ENCODE measurements at regions not wholly inside any gene's neighbourhood (a gene's known extent, or its start where the extent isn't known, plus 50 kb on each side); places are given as distances from the start of the nearest gene placed in this dataset.

DNA sequence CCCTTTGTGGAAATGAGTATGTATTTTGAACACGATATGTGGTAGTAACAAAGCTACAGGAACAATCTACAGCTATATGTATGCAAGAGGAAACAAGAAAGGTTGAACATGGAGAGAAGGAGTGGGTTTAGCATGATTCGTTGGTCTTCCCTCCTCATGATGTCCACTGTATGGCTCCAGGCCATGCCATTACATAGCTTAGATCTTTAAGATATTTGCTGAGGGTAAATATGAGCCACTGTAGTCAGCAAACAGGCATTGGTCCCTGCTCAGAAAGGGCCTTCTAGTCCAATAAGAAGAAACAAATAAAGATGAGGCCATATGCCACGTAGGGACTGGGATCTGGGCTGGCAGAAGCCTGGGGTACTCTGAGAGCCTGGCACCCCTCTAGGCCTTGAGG, 543.2 kb upstream of the SGCD start:
- DNase-seq (ENCODE audit: low read depth): no peak
- H3K4me3 ChIP-seq (ENCODE audit: low read depth, low read length): no peak overlapping the region
- TF ChIP-seq, protein P1, sequence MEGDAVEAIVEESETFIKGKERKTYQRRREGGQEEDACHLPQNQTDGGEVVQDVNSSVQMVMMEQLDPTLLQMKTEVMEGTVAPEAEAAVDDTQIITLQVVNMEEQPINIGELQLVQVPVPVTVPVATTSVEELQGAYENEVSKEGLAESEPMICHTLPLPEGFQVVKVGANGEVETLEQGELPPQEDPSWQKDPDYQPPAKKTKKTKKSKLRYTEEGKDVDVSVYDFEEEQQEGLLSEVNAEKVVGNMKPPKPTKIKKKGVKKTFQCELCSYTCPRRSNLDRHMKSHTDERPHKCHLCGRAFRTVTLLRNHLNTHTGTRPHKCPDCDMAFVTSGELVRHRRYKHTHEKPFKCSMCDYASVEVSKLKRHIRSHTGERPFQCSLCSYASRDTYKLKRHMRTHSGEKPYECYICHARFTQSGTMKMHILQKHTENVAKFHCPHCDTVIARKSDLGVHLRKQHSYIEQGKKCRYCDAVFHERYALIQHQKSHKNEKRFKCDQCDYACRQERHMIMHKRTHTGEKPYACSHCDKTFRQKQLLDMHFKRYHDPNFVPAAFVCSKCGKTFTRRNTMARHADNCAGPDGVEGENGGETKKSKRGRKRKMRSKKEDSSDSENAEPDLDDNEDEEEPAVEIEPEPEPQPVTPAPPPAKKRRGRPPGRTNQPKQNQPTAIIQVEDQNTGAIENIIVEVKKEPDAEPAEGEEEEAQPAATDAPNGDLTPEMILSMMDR (IDR thresholded peaks at IDR 0.05; ENCODE audit: insufficient read depth, low read depth, low read length, missing control alignments): no peak

DNA sequence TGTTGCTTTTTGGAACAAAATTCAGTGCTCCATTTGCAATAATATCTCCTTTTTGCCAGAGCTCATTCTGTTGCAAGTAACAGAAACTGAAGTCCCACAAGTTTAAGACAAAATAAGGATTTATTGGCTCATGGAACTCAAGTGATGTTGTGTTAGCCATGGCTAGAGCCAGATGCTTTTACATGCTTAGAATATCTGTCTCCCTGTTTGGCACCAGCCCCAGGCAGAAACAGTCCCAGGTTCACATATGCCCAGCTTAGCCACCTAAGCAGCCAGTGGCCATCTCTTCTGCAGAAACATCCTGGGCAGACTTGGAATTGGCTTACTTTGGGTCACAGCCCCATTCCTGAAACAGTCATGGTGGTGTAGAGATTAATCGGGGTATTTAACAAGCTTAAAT, 540.9 kb upstream of the SGCD start:
- TF ChIP-seq, protein P1 (IDR thresholded peaks at IDR 0.05; ENCODE audit: insufficient read depth, low read depth, low read length, missing control alignments): no peak

DNA sequence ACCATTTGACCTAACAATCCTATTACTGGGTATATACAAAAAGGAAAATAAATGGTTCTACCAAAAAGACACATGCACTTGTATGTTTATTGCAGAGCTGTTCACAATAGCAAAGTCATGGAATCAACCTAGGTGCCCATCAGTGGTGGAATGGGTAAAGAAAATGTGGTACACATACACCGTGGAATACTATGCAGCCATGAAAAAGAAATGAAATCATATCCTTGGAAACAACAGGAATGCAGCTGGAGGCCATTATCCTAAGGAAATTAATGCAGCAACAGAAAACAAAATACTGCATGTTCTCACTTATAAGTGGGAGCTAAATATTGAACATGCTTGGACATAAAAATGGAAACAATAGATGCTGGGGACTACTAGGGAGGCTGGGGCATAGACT, 534.1 kb upstream of the SGCD start:
- TF ChIP-seq, protein P1 (IDR thresholded peaks at IDR 0.05; ENCODE audit: insufficient read depth, low read depth, low read length, missing control alignments): no peak
- no peak overlapping the region for H3K4me3 ChIP-seq (ENCODE audit: low read depth, low read length)
- DNase-seq (ENCODE audit: low read depth): no peak

More for the DNA sequence above, 540.9 kb upstream of the SGCD start:
- no peak overlapping the region for H3K4me3 ChIP-seq (ENCODE audit: low read depth, low read length)
- no peak for DNase-seq (ENCODE audit: low read depth)

DNA sequence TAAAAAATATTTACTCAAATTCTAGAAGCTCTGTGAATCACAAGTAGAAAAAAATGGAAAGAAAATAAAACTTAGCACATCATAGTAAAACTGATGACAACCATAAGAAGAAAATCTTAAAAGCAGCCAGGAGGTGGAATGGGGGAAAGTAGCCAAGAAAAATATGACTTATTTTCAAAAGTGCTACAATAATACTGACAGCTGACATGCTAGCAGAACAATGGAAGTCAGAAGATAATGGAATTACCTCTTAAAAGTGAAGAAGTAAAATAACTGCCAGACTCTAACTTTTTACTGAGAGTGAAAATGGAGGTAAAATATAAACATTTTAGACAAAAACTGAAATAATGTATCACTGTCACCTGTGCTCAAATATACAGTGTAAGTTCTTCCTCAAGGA, 532.2 kb upstream of the SGCD start:
- TF ChIP-seq, protein P1 (IDR thresholded peaks at IDR 0.05; ENCODE audit: insufficient read depth, low read depth, low read length, missing control alignments): no peak
- no peak overlapping the region for H3K4me3 ChIP-seq (ENCODE audit: low read depth, low read length)
- DNase-seq (ENCODE audit: low read depth): no peak

DNA sequence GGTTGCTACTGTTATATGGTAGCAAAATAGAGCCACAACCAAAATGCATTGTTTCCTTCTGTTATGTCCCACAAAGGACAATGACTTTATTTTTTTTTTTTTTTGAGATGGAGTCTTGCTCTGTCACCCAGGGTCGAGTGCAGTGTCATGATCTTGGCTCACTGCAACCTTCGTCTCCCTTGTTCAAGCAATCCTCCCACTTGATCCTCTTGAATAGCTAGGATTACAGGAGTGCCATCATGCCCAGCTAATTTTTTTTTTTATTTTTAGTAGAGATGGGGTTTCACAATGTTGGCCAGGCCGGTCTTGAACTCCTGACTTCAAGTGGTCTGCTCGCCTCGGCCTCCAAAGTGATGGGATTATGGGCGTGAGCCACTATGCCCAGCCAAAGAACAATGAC, 527.7 kb upstream of the SGCD start:
- H3K4me3 ChIP-seq (ENCODE audit: low read depth, low read length): no peak overlapping the region
- TF ChIP-seq, protein P1 (IDR thresholded peaks at IDR 0.05; ENCODE audit: insufficient read depth, low read depth, low read length, missing control alignments): no peak
- no peak for DNase-seq (ENCODE audit: low read depth)

DNA sequence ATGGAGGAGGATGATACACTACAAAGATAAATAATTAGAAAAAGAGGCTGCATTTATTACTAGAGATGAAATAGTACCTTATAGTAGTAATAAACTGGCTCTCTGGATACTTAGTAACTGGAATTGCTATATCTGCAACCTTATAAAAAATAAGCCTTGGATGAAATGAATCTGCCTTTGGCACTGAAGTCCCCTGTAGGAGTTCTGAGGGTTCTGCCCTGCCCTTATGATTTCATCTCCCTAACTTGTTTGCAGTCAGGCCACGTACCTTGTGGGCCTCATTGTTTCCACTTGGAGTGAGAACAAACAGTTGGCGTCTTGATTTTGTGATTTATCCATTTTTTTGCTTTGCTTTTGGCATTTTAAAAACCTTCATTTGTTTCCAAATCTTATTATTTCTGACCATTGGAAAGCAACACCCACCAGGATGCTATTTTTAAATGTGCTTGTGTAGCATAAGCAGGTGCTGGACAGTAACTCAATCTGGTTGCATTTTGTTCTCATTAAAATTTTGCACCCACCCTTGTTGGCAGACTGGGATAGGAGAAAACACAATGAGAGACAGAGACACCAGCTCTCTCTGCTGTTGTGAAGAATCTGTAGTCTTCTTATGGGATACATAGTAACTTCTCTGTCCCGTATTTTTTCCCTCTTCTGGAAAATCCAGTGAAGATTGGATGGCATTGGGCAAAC, 518.9 kb upstream of the SGCD start:
- DNase-seq (ENCODE audit: low read depth): no peak
- TF ChIP-seq, protein P1 (IDR thresholded peaks at IDR 0.05; ENCODE audit: insufficient read depth, low read depth, low read length, missing control alignments): no peak
- no peak overlapping the region for H3K4me3 ChIP-seq (ENCODE audit: low read depth, low read length)

DNA sequence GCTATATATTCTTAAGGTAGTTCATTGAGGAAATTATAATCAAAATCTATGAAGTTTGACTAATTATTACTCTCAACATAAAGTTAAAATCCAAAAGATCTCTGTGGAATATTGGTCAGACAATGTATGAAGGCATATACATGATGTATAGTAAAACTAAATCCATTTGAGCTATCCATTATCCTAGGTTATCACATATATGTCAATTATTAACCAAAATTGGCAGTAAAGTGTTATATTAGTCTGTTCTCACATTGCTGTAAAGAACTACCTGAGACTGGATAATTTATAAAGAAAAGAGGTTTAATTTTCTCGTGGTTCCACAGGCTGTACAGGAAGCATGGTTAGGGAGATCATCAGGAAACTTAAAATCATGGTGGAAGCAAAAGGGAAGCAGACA, 511.7 kb upstream of the SGCD start:
- TF ChIP-seq, protein P1 (IDR thresholded peaks at IDR 0.05; ENCODE audit: insufficient read depth, low read depth, low read length, missing control alignments): no peak
- DNase-seq (ENCODE audit: low read depth): no peak
- H3K4me3 ChIP-seq (ENCODE audit: low read depth, low read length): no peak overlapping the region

Data from GM12865 (cell line).